ENCODE measurements at regions not wholly inside any gene's neighbourhood (a gene's known extent, or its start where the extent isn't known, plus 50 kb on each side); places are given as distances from the start of the nearest gene placed in this dataset.

- TF ChIP-seq, protein P1, sequence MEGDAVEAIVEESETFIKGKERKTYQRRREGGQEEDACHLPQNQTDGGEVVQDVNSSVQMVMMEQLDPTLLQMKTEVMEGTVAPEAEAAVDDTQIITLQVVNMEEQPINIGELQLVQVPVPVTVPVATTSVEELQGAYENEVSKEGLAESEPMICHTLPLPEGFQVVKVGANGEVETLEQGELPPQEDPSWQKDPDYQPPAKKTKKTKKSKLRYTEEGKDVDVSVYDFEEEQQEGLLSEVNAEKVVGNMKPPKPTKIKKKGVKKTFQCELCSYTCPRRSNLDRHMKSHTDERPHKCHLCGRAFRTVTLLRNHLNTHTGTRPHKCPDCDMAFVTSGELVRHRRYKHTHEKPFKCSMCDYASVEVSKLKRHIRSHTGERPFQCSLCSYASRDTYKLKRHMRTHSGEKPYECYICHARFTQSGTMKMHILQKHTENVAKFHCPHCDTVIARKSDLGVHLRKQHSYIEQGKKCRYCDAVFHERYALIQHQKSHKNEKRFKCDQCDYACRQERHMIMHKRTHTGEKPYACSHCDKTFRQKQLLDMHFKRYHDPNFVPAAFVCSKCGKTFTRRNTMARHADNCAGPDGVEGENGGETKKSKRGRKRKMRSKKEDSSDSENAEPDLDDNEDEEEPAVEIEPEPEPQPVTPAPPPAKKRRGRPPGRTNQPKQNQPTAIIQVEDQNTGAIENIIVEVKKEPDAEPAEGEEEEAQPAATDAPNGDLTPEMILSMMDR (IDR thresholded peaks at IDR 0.05): no peak
- TF ChIP-seq POLR2A (IDR thresholded peaks at IDR 0.05): no peak
These were observed 80.0 kb upstream of the PPARA start for GRCh38 chr22:46070215-46070802.
